Panc1 (cell line): ENCODE measurements at regions not wholly inside any gene's neighbourhood (a gene's known extent, or its start where the extent isn't known, plus 50 kb on each side); places are given as distances from the start of the nearest gene placed in this dataset.

Source experiments
- ATAC-seq: fragments of 200-7000 bp; cut with Tn5 transposase; 2 replicates; pipeline ENCODE4 v1.9.1; 2020; ENCODE audit warnings: mild to moderate bottlenecking, moderate library complexity
- BruUV-seq: library from RNA; stranded (reverse); fragments of 400-500 nt; replicated peaks from 2 replicates; lab custom pipeline; 2021; lab: Mats Ljungman, UMichigan
- CTCF ChIA-PET: fragments of 300-600 bp; sonication (Branson Sonifier 250); formaldehyde crosslinking; loops from one replicate; lab custom pipeline; 2022; ENCODE audit warnings: antibody characterized with exemption; lab: Charles Lee
- POLR2A ChIA-PET: fragments of 300-600 bp; sonication (Branson Sonifier 250); formaldehyde crosslinking; loops from one replicate; lab custom pipeline; 2022; ENCODE audit warnings: antibody characterized with exemption; lab: Charles Lee
- DNase-seq: peaks from one replicate; pipeline ENCODE4 v3.0.0-alpha.2; 2010; ENCODE audit warnings: low read depth, low spot score
- H3K27ac ChIP-seq: 2 replicates; pipeline ENCODE4 v1.5.1; 2011; ENCODE audit warnings: mild to moderate bottlenecking, low read length, inconsistent platforms
- H3K27me3 ChIP-seq: fragments of 200-500 bp; sonication (Bioruptor generic); 2 replicates; pipeline ENCODE4 v1.6.0; 2014; ENCODE audit warnings: low read length, inconsistent platforms; ENCODE audit not compliant: control insufficient read depth, insufficient read depth
- H3K36me3 ChIP-seq: fragments of 200-500 bp; sonication (Bioruptor generic); 2 replicates; pipeline ENCODE4 v1.5.1; 2014; ENCODE audit warnings: inconsistent platforms, mild to moderate bottlenecking, low read length, moderate library complexity; ENCODE audit not compliant: control insufficient read depth, insufficient read depth
- H3K4me1 ChIP-seq: 2 replicates; pipeline ENCODE4 v1.5.1; 2011; ENCODE audit warnings: inconsistent platforms, mild to moderate bottlenecking, low read length, moderate library complexity; ENCODE audit not compliant: control insufficient read depth, insufficient read depth
- H3K4me3 ChIP-seq, 2 experiments: 2 replicates each; pipeline ENCODE4 v1.5.1; 2011 to 2012; ENCODE audit warnings: low read depth in 2 of 2, low read length in 2 of 2, mild to moderate bottlenecking in 2 of 2, inconsistent platforms in 1 of 2, moderate library complexity in 1 of 2
- H3K9me3 ChIP-seq: fragments of 200-500 bp; sonication (Bioruptor generic); 2 replicates; pipeline ENCODE4 v1.5.1; 2014; ENCODE audit warnings: low read depth, mild to moderate bottlenecking, inconsistent platforms, low read length, moderate library complexity; ENCODE audit not compliant: control insufficient read depth, insufficient read depth
- POLR2AphosphoS5 ChIP-seq: IDR thresholded peaks from 2 replicates; pipeline ENCODE4 v1.6.1; 2012; ENCODE audit warnings: mild to moderate bottlenecking, low read depth, low read length, moderate library complexity
- REST ChIP-seq, 2 experiments: IDR thresholded peaks; 2 replicates each; pipeline ENCODE4 v1.6.1; 2011 to 2012; ENCODE audit warnings: low read depth in 2 of 2, control low read depth in 1 of 2, low read length in 1 of 2, mild to moderate bottlenecking in 1 of 2, moderate library complexity in 1 of 2; ENCODE audit not compliant: insufficient read depth in 1 of 2
- SIN3A ChIP-seq: IDR thresholded peaks from 2 replicates; pipeline ENCODE4 v1.6.1; 2012; ENCODE audit warnings: low read depth, mild to moderate bottlenecking, low read length, moderate library complexity, borderline replicate concordance; ENCODE audit not compliant: insufficient read depth
- TCF7L2 ChIP-seq: IDR thresholded peaks from 2 replicates; pipeline ENCODE4 v1.6.1; 2011; ENCODE audit warnings: mild to moderate bottlenecking, low read depth, low read length, inconsistent platforms
- in situ Hi-C: cut with HindIII; loops from 2 replicates; pipeline ENCODE4 v1.10.0; 2016; ENCODE audit warnings: low sequenced_read_pairs, low pct_unique_long_range_greater_than_20kb
- intact Hi-C: fragments of 100-400 bp; cut with micrococcal nuclease; formaldehyde crosslinking; loops from one replicate; pipeline ENCODE4 v1.10.0; 2022; ENCODE audit not compliant: unreplicated experiment
- TF ChIP-seq, protein P1 (sequence below): fragments of 450-650 bp; IDR thresholded peaks from 2 replicates; pipeline ENCODE4 v1.5.1; 2017; ENCODE audit warnings: mild to moderate bottlenecking

GRCh38 chr22:27137871-27138337 lies 480.5 kb downstream of the MIAT start:
- Histone ChIP-seq H3K4me1 (no peaks in the 10 kb centered on the region), H3K9me3 (no peaks in the 10 kb centered on the region), H3K27ac (no peak overlapping the region), H3K27me3 (no peaks in the 10 kb centered on the region; the same call in 1 of the 2 replicates), H3K36me3 (no peaks in the 10 kb centered on the region), H3K4me3 (no peak overlapping the region)
- DNase-seq (no peak), ATAC-seq (no peak)
- in situ Hi-C loops, result no loop called here
- TF ChIP-seq SIN3A (no peak), TCF7L2 (no peak), POLR2AphosphoS5 (no peak), REST (IDR thresholded peaks at IDR 0.05; ENCODE audit: insufficient read depth in 1 of 2, low read depth in 2 of 2, low read length in 1 of 2) (no peak)
- TF ChIP-seq, protein P1, sequence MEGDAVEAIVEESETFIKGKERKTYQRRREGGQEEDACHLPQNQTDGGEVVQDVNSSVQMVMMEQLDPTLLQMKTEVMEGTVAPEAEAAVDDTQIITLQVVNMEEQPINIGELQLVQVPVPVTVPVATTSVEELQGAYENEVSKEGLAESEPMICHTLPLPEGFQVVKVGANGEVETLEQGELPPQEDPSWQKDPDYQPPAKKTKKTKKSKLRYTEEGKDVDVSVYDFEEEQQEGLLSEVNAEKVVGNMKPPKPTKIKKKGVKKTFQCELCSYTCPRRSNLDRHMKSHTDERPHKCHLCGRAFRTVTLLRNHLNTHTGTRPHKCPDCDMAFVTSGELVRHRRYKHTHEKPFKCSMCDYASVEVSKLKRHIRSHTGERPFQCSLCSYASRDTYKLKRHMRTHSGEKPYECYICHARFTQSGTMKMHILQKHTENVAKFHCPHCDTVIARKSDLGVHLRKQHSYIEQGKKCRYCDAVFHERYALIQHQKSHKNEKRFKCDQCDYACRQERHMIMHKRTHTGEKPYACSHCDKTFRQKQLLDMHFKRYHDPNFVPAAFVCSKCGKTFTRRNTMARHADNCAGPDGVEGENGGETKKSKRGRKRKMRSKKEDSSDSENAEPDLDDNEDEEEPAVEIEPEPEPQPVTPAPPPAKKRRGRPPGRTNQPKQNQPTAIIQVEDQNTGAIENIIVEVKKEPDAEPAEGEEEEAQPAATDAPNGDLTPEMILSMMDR, result no peak
- intact Hi-C loops, result no loop called here
- BruUV-seq, result no TSS peak
- CTCF ChIA-PET, result no interaction called here
- POLR2A ChIA-PET, result no interaction called here

- Histone ChIP-seq H3K36me3 (no peaks in the 10 kb centered on the region), H3K27me3 (no peaks in the 10 kb centered on the region; the same call in 1 of the 2 replicates), H3K27ac (no peak overlapping the region), H3K9me3 (no peaks in the 10 kb centered on the region), H3K4me1 (no peaks in the 10 kb centered on the region), H3K4me3 (no peak overlapping the region)
- ChIA-PET POLR2A (interaction anchor here (0.6 kb wide), 1 partner anchor 119 kb away, joined by 3 read pairs; no protein-coding TSS in a partner anchor), CTCF (no interaction called here)
- BruUV-seq, result no TSS peak
- DNase-seq (no peak), ATAC-seq (no peak)
- no peak for TF ChIP-seq TCF7L2
- no peak for TF ChIP-seq REST (IDR thresholded peaks at IDR 0.05; ENCODE audit: insufficient read depth in 1 of 2, low read depth in 2 of 2, low read length in 1 of 2)
- TF ChIP-seq, protein P1, result no peak
- TF ChIP-seq POLR2AphosphoS5, result no peak
- intact Hi-C loops, result no loop called here
- in situ Hi-C loops, result no loop called here
These were observed 481.1 kb downstream of the MIAT start for GRCh38 chr22:27138471-27138870.
